GM04504 (cell line): ENCODE measurements at regions not wholly inside any gene's neighbourhood (a gene's known extent, or its start where the extent isn't known, plus 50 kb on each side); places are given as distances from the start of the nearest gene placed in this dataset.
"Not testable (repeated sequence)": the region's sequence is repeated elsewhere in the genome, so short reads cannot be mapped to it uniquely, and the experiment has no call there.

Experiments
- DNase-seq: peaks from one replicate; pipeline ENCODE4 v3.0.0-alpha.2; 2012; ENCODE audit warnings: low read depth

DNA sequence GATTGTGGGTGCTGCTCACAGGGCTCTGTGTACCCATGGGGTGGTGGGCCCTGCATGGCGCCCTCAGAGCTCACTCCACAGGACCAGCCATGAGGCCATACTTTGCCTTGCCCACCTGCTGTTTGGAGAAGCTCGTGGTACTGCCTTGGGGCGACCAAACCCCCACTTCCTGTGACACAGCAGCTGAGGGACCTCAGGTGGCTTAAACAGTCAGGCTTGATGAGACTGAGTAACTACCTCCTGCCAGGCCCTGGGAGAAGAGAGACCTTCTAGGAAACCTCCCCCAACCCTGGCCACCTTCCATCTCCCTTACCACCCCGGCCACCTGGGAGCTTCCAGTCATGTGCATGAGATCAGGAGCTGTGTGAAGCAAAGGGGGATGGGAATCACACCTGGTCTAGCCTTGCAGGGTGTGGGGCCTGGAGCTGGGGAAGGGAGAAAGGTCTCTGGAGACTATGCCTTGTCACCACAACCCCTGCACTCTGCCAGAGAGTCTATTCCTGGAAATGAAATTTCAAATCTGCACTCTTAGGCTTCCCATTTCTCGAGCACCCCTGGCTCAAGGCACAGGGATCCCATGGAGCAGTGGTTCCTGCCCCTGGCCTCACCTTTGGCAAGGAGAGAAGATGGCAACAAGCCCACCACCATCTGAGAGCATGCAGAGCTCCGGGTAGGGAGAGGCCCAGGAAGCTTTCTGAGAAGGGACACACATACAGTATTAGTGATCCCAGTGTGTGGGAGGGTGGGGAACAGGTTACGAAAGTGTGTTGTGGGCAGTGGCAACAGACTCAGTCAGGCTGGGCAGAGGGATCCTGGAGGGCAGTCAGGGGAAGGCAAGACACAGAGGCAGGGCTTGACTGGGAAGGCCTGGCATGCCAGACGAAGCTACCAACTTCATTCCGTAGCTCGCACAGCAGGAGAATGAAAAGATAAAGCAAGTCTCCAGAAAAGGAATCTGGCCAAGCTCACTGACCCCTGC lies 125.0 kb downstream of the URI1 start:
- DNase-seq = no peak

DNA sequence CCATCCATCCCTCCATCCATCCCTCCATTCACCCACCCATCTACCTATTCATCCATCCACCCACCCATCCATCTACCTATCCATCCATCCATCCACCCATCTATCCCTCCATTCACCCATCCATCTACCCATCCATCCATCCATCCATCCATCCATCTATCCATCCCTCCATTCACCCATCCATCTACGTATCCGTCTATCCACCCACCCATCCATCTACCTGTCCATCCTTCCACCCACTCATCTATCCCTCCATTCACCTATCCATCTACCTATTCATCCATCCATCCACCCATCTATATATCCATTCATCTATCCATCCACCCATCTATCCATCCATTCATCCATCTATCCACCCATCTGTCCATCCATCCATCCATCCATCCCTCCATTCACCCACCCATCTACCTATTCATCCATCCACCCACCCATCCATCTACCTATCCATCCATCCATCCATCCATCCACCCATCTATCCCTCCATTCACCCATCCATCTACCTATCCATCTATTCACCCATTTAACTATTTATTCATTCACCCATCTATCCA lies 126.0 kb downstream of the URI1 start:
- not testable (repeated sequence) for DNase-seq

- no peak for DNase-seq
Observed at GRCh38 chr19:30068528-30069395, 126.7 kb downstream of the URI1 start.

DNA sequence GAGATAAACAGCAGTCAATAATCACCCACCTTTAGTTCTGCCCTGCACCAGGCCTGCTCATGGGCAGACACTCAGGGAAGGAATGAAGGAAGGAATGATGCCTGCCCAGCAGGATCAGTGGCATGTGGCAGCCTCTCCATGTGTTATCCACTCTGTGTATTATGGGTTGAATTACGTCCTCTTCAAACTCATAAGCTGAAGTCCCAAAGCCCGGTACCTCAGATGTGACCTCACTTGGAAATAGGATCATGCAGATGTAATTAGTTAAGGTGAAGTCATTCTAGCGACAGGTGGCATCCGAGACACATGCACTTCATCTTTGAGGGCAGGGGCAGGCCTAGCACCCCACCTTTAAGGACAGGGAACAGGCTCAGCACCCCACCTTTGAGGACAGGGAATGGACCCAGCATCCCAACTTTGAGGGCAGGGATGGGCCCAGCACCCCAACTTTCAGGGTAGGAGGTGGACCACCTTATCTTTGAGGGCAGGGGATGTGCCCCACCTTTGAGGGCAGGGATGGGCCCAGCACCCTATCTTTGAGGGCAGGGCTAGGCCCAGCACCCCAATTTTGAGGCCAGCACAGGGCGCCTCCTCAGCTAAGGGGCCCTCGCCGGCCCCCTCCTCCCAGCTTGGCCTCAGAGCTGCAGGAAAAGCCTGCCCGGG lies 127.6 kb downstream of the URI1 start:
- no peak for DNase-seq

- no peak for DNase-seq
Observed at GRCh38 chr19:30070198-30070967, 128.3 kb downstream of the URI1 start.

DNA sequence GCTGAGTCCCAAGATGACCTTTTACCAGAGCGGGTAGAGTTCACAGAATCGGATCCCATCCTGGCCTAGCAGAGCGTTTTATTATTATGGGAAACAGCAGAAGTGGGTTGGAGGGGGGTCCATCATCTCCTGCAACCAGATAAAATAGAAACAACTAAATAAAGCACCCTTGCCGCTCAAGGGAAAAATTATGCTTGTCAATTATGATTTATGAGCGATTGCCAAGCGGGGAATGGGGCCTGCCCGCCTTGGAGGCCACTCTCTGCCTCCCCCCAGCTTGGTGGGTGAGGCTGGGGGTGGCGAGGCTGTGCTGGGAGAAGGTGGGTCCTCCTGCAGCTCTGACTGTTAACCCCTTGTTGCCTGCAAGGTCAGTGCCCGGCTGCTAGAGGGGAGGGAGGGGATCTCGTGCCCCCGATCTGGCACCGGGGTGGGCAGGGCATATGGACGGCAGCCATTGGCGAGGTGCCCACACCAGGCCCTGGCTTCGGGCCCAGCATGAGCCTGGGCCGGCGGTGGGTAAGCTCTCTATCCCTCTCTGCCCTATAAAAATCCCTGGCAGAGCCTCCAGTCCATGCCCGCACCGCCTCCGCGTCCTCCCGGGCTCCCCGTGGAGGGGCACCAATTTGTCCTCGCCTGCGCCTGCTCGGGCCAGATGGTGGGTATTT lies 129.1 kb downstream of the URI1 start:
- DNase-seq = no peak

GRCh38 chr19:30071871-30072270 lies 129.8 kb downstream of the URI1 start:
- no peak for DNase-seq

- no peak for DNase-seq
Observed at GRCh38 chr19:30073152-30074000, 131.3 kb downstream of the URI1 start.

DNA sequence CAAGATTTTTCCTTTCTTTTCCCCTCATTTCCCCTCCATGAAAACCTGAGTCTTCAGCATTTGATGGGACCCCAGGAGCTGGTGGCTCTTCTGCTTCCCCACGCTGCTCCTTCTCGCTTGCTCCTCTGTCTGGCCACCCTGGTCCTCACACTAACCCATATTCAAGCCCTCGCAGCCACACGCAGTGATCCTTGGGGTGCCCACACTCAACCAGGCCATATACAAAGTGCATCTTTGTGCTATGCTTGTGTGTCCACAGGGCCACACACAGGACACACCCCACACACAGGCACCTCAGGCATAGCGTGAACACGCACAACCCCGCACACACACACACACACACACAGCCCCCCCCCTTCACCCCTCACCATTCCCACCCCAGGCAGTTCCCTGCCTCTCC lies 132.1 kb downstream of the URI1 start:
- DNase-seq = no peak

DNA sequence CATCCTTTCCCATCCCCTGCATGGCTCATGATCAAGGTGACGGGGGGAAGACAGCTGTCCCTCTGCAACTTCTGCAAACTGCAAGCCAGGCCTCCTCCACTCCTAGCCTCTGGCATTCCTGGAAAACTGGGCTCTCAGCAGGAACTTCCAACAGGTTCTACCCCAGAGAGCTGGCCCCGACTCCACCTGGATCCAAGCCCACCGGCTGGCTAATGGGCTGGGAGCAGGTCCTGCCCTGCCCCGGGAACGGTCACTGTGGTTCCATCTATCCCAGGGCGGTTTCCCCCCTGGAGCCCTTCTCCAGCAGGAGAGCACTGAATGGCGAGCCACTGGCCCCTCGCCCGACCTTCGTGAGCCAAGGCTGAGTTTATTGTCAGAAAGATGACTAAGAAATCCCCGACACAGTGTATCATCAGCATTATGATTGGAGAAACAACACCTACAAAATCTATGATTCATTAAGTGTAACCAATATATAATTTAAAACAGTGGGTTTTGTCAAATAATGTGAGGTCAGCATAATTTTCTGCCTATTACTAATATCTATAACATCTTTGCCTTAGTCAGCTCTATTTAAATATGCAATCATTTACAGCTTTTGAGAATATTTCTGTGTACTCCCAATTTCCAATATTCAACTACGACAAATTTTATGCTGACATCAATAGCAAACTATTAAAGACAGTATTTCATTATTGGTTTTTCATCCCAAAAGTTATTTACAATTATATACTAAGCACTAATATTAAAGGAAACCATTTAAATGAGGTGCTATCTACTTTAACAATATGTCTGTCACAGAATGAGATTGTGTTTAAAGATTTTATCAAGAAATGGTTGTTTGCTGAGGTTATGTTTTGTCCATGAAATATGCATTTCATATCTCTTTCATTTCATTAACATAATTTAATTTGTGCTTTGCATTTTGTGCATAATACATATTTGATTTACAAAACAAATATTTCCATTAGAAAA lies 133.0 kb downstream of the URI1 start:
- DNase-seq = no peak

- DNase-seq = no peak
Observed at GRCh38 chr19:30076101-30076551, 134.1 kb downstream of the URI1 start.

DNA sequence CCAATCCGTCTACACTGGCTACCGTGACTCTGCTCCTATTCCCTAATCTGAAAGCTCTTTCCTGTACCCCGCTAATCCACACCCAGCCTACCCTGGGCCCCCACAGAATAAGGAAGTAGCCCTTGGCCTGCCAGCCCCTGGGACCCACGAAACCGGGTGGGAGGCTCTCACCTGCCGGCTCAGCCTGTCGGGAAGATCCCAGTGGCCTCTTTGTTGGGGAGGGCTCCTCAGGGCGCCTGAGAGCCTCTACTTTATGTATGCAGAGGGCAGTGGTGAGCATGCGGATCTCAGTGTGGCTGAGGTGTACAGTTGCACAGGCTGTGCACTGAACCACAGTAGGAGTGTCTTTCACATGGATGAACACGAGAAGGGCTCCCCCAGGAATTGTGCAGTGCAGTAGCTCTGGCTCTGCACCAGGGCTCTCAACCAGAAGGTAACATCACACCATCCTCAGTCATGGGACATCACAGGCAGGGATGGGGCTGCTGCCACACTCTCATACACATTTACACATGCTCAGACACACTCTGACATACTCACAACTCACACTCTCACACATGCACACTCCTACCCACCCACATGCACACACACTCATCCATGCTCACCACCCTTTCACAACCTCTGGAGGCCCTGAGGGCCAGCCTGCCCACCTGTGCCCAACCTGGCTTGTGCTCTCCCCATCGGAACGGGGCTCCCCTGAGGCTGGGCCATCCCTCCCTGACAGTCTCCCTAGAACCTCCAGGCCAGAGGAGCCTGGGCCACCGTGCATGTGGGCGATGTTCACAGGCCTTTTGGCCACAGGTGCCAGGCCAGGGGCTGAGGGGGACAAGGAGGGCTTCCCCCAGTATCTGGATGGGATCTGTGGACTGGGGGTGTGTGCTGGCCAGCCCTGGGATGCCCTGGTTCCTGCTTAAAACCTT lies 135.0 kb downstream of the URI1 start:
- DNase-seq = no peak

DNA sequence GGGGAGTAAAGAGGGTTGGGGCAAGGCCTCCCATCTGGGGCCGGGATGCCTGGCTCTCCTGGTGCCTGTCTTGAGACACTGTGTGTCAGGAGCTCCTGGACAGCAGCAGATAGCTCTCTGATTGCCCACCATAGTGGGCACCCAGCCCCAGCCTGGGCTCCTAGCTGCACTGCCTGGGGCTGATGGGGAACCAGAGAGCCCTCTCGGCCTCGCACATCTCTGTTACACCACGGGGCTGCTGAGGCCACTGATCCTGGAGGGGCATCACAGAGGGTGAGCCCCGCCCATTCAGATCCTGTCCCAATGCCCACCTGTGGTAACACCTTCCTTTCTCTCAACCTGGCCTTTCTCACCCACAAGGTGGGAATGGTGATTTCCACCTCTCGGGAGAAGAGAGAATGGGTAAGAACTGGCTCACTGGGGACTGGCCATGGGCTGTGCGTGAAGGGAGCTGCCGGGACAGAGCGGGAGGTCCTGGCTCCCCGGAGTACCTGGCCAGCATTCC lies 135.9 kb downstream of the URI1 start:
- no peak for DNase-seq

GRCh38 chr19:30078381-30078910 lies 136.4 kb downstream of the URI1 start:
- DNase-seq = no peak

- DNase-seq = no peak
Observed at GRCh38 chr19:30079200-30079599, 137.2 kb downstream of the URI1 start.

DNA sequence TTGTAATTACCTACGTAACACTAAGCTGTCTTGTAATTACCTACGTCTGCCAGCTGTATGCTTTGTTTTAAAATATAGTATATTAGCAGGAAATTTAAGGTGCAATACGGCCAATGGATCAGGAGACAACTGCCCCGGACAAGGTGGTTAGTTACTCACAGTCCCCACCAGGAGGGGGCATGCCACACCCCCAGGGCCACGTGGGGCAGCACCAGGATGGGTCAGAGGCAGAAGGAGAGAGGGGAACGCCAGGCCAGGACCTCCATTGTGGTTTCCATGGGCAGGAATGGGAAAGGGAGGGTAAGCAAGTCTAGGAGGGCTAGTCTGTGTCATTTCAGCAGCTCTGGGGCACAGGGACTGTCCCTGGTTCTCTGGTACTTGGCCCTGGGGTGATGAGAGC lies 140.1 kb downstream of the URI1 start:
- no peak for DNase-seq

DNA sequence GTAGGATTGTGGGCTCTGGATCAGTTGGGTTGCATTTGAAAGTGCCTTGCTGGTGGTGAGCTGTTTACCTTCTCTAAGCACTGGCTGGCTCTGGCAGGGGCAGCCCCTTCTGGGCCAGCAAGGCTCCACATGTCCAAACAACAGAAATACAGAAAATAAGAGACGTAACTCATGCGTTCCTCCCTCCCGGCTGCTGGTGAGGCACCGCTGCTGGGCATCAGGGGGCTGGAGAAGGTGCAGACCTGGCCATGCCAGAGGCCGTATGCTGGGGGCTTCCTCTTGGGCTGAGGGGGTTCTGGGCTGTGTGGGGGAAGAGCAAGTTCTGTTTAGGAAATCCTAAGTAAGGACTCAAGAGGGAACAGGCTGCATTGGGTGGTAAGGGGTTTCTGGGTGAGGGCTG lies 140.6 kb downstream of the URI1 start:
- no peak for DNase-seq
